ENCODE measurements at regions not wholly inside any gene's neighbourhood (a gene's known extent, or its start where the extent isn't known, plus 50 kb on each side); places are given as distances from the start of the nearest gene placed in this dataset.

- no peak overlapping the region for H3K4me3 ChIP-seq (ENCODE audit: insufficient read depth, low read depth, low read length)
- H3K27me3 ChIP-seq (ENCODE audit: control insufficient read depth, insufficient read depth, low read length), result no peaks in the 10 kb centered on the region
- no peaks in the 10 kb centered on the region for H3K36me3 ChIP-seq (replicated peaks; ENCODE audit: control insufficient read depth, insufficient read depth, low read length)
- peak; percentile 3 for DNase-seq
Observed at GRCh38 chr7:125670926-125671572, 741.4 kb upstream of the POT1 start.

GRCh38 chr7:125668321-125668993 is 738.8 kb upstream of the POT1 start:
- Histone ChIP-seq H3K27me3 (ENCODE audit: control insufficient read depth, insufficient read depth, low read length) (no peaks in the 10 kb centered on the region), H3K36me3 (replicated peaks; ENCODE audit: control insufficient read depth, insufficient read depth, low read length) (no peaks in the 10 kb centered on the region), H3K4me3 (ENCODE audit: insufficient read depth, low read depth, low read length) (no peak overlapping the region)
- DNase-seq, result no peak

DNA sequence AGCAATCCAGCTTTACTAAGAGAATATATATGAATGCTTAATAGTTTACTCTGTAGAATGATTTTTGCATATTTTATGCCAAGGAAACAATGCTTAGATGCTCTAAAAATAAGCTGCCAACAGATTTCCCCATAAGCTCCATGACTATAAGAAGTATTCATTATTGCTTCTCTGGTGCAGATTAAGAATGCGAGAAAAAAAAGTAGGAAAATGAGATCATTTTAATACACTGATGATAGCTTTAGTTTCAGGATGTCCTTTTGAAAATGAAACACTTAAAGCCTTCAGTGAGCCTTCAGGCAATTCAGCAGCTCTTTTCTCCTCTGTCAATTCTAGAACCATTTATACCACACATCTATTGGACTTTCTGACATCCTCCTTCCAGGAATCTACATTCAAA is 735.0 kb upstream of the POT1 start:
- Histone ChIP-seq H3K4me3 (ENCODE audit: insufficient read depth, low read depth, low read length) (no peak overlapping the region), H3K27me3 (ENCODE audit: control insufficient read depth, insufficient read depth, low read length) (no peaks in the 10 kb centered on the region), H3K36me3 (replicated peaks; ENCODE audit: control insufficient read depth, insufficient read depth, low read length) (no peaks in the 10 kb centered on the region)
- DNase-seq, result no peak

DNA sequence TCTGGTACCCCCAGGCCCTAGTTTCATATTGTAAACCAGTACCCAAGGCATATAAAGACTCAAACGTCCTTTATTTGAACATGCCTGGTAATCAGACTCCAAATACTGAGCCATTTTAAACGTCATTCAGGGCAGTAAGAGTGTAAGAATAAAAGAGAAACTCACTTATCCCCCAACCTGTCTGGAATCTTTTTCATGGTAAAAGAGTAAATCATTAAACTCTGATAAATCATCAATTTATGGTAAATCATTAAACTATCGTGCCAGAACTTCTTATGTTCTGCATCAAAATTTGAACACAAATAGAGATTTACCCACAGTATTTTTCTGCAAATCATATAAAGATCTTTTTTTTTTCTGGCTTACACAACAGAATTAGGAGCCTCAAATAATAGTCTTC is 734.3 kb upstream of the POT1 start:
- no peak for DNase-seq
- no peaks in the 10 kb centered on the region for H3K36me3 ChIP-seq (replicated peaks; ENCODE audit: control insufficient read depth, insufficient read depth, low read length)
- no peaks in the 10 kb centered on the region for H3K27me3 ChIP-seq (ENCODE audit: control insufficient read depth, insufficient read depth, low read length)

GRCh38 chr7:125661677-125662076 is 732.1 kb upstream of the POT1 start:
- H3K27me3 ChIP-seq (ENCODE audit: control insufficient read depth, insufficient read depth, low read length), result no peaks in the 10 kb centered on the region
- H3K4me3 ChIP-seq (ENCODE audit: insufficient read depth, low read depth, low read length), result no peak overlapping the region
- no peaks in the 10 kb centered on the region for H3K36me3 ChIP-seq (replicated peaks; ENCODE audit: control insufficient read depth, insufficient read depth, low read length)
- DNase-seq, result no peak

More for the DNA sequence above, 734.3 kb upstream of the POT1 start:
- H3K4me3 ChIP-seq (ENCODE audit: insufficient read depth, low read depth, low read length), result no peak overlapping the region

DNA sequence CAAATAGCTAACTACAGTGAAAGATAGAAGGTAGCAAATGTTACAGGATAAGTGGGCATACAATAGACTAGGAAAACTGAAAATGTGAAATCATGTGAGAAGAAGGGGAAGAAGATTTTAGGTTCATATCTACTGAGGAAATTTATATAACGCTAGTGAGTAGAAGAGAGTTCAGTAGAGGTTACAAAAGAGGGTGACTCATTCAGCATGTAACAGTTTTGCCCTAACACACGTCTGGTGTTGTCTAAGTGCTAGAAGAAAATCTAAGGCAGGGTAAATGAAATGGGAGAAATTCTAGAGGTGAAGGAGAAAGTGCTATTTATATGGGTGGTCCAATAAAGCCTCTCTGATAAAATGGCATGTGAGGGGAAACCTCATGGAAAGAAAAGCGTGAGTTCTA is 731.4 kb upstream of the POT1 start:
- Histone ChIP-seq H3K4me3 (ENCODE audit: insufficient read depth, low read depth, low read length) (no peak overlapping the region), H3K27me3 (ENCODE audit: control insufficient read depth, insufficient read depth, low read length) (no peaks in the 10 kb centered on the region), H3K36me3 (replicated peaks; ENCODE audit: control insufficient read depth, insufficient read depth, low read length) (no peaks in the 10 kb centered on the region)
- DNase-seq, result no peak

- H3K36me3 ChIP-seq (replicated peaks; ENCODE audit: control insufficient read depth, insufficient read depth, low read length), result no peaks in the 10 kb centered on the region
- no peak for DNase-seq
- H3K4me3 ChIP-seq (ENCODE audit: insufficient read depth, low read depth, low read length), result no peak overlapping the region
- H3K27me3 ChIP-seq (ENCODE audit: control insufficient read depth, insufficient read depth, low read length), result no peaks in the 10 kb centered on the region
Observed at GRCh38 chr7:125654076-125654475, 724.5 kb upstream of the POT1 start.

DNA sequence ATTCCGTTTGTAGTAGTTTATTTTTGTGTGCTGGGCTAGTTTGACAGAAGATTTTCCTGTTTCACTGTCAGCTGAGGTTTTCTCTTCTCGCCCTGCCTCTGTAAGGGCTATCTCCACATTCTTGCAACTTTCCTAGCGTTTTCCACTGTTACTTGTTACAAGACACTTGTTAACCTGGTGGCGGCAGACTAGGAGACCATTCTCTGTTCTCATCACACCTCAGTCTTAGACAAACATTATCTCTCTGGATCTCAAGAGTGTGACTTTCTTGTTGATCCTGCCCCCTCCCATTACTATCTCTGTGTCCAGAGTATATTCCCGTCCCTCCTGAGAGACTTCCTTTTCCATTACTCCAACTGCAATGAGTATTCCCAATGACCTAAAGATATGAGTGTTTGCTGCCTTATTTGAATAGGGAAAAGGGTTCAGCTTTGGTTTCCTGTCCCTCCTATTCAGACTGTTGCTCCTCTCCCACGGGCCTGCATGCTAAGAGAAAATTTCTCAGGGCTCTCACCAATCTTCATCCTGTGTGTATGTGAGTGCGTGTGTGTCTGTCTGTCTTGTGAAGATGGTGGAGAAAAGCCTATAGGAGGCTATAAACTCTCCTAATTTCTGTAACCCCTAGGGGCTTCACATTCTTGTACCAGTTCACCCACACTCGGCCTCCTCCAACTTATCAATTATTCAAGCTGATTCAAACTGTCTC is 722.4 kb upstream of the POT1 start:
- Histone ChIP-seq H3K4me3 (ENCODE audit: insufficient read depth, low read depth, low read length) (no peak overlapping the region), H3K36me3 (replicated peaks; ENCODE audit: control insufficient read depth, insufficient read depth, low read length) (no peaks in the 10 kb centered on the region), H3K27me3 (ENCODE audit: control insufficient read depth, insufficient read depth, low read length) (no peaks in the 10 kb centered on the region)
- peak; percentile 3 for DNase-seq

GRCh38 chr7:125648543-125648942 is 718.9 kb upstream of the POT1 start:
- Histone ChIP-seq H3K27me3 (ENCODE audit: control insufficient read depth, insufficient read depth, low read length) (no peaks in the 10 kb centered on the region), H3K4me3 (ENCODE audit: insufficient read depth, low read depth, low read length) (no peak overlapping the region), H3K36me3 (replicated peaks; ENCODE audit: control insufficient read depth, insufficient read depth, low read length) (no peaks in the 10 kb centered on the region)
- DNase-seq, result no peak

DNA sequence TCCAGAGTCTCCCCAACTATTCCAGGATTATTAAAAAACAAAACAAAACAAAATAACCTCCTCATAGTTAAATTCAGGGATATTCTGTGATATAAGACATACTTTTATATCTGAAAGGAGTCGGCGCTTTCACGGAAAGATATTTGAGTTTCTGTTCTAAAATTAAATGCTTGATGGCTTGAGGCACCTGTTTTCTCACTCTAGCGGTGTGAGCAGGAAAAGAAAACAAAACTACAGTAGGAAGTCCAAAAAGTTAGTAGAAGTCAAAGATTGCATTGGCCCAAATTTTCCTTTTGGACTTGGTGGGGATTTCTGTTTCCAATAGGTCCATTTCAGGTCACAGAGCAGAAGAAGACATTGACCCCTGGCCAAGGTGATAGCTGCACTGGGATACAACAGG is 716.1 kb upstream of the POT1 start:
- no peak overlapping the region for H3K4me3 ChIP-seq (ENCODE audit: insufficient read depth, low read depth, low read length)
- H3K36me3 ChIP-seq (replicated peaks; ENCODE audit: control insufficient read depth, insufficient read depth, low read length), result no peaks in the 10 kb centered on the region
- H3K27me3 ChIP-seq (ENCODE audit: control insufficient read depth, insufficient read depth, low read length), result no peaks in the 10 kb centered on the region
- no peak for DNase-seq

DNA sequence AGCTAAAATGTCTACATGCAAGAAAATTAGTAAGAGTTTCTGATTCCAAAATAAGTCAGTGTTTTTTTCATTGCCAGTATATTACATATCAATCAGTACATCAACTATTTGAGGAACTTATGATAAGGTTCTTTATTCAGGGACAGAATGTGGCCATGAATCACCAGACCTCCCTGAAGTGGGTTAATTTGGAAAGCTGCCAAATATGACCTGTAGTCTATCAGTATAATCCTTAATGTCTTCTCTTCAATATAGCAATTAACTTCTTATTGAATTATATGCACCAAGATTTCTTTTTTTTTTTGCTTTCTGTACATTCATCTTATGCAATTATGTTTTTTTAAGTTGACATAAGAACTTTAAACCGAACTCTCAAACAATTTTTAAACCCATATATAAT is 714.5 kb upstream of the POT1 start:
- no peak for DNase-seq
- H3K27me3 ChIP-seq (ENCODE audit: control insufficient read depth, insufficient read depth, low read length), result no peaks in the 10 kb centered on the region
- H3K4me3 ChIP-seq (ENCODE audit: insufficient read depth, low read depth, low read length), result no peak overlapping the region
- H3K36me3 ChIP-seq (replicated peaks; ENCODE audit: control insufficient read depth, insufficient read depth, low read length), result no peaks in the 10 kb centered on the region

GRCh38 chr7:125643302-125643701 is 713.7 kb upstream of the POT1 start:
- Histone ChIP-seq H3K27me3 (ENCODE audit: control insufficient read depth, insufficient read depth, low read length) (no peaks in the 10 kb centered on the region), H3K4me3 (ENCODE audit: insufficient read depth, low read depth, low read length) (no peak overlapping the region), H3K36me3 (replicated peaks; ENCODE audit: control insufficient read depth, insufficient read depth, low read length) (no peaks in the 10 kb centered on the region)
- no peak for DNase-seq

DNA sequence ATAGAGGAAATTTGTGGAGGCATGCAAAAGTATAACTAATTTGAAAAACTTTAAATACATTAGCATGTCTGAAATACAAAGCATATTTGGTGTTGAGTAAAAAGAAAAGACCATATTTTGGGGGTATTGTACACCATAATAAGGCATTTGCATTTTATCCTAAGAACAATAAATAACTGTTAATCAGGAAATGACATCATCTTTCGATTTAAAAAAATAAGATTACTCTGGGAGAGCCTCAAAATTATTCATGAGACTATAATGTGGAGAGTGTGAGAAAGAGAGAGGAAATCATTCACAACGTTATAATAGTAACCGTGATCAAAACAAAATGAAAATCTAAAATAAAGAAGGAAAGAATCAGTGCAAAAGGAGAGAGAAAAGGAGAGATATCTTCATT is 712.3 kb upstream of the POT1 start:
- Histone ChIP-seq H3K36me3 (replicated peaks; ENCODE audit: control insufficient read depth, insufficient read depth, low read length) (no peaks in the 10 kb centered on the region), H3K4me3 (ENCODE audit: insufficient read depth, low read depth, low read length) (no peak overlapping the region)
- no peak for DNase-seq

GRCh38 chr7:125636320-125636962 is 706.8 kb upstream of the POT1 start:
- DNase-seq, result no peak
- Histone ChIP-seq H3K27me3 (ENCODE audit: control insufficient read depth, insufficient read depth, low read length) (no peaks in the 10 kb centered on the region), H3K4me3 (ENCODE audit: insufficient read depth, low read depth, low read length) (no peak overlapping the region), H3K36me3 (replicated peaks; ENCODE audit: control insufficient read depth, insufficient read depth, low read length) (no peaks in the 10 kb centered on the region)

More for the DNA sequence above, 712.3 kb upstream of the POT1 start:
- no peaks in the 10 kb centered on the region for H3K27me3 ChIP-seq (ENCODE audit: control insufficient read depth, insufficient read depth, low read length)

DNA sequence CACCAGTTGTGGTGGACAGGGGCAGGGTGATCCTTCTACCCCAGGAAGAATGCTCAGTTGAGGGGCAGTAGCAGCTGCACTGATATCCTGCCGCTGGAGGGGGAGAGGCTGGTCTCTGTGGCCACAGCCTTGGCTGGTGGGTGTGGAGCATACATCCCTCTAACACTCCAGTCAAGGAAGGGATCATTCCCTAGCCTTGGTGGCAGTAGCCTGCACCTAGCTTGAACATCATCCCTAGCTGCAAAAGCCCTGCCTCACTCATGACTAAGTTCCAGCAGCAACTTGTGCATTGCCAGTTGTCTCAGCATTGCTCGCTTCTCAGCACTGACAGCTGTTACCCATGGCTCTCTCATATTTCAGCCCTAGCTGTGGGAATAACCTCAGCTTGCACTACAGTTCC is 688.9 kb upstream of the POT1 start:
- no peaks in the 10 kb centered on the region for H3K27me3 ChIP-seq (ENCODE audit: control insufficient read depth, insufficient read depth, low read length)
- H3K4me3 ChIP-seq (ENCODE audit: insufficient read depth, low read depth, low read length), result no peak overlapping the region
- no peaks in the 10 kb centered on the region for H3K36me3 ChIP-seq (replicated peaks; ENCODE audit: control insufficient read depth, insufficient read depth, low read length)
- no peak for DNase-seq
